ENCODE measurements at regions not wholly inside any gene's neighbourhood (a gene's known extent, or its start where the extent isn't known, plus 50 kb on each side); places are given as distances from the start of the nearest gene placed in this dataset.

DNA sequence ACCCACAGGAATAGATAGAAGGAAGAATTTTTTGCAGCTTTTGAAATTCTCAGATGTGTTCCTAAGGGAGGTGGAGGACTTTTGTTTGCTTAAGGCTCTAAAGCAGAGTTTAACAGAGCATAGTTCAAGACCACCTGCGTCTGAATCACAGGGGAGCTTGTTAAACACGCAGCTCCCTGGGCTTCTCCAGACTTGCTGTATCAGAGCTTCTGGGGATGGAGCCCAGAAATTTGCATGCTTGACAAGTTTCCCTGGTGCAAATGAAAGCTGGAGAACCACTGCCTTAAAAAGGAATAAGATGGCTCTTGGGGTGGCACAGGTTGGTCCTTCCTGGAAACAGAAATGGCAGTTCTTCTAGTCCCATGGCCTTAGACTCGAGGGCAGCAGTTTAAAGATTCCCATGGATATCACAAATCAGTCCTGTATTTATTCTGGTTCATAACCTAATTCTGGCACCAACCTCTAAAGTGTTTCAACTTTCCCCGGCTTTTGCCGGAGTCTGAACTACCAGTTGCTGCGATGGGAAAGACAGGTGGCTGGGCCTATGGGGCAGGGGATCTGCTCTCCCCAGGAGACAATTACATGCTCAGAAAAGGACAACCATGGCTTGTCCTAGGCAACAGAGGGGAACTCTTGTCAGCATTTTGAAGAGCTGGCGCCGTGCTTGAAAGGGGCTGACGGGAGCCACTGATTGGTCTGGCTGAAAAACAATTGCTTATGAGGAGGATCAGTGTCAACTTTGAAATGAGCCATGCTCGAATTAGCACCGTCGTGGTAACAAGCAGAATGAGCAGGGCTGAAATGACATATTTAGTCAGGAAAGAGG, 599.6 kb downstream of the CCDC171 start:
- no peak for TF ChIP-seq POLR2A (IDR thresholded peaks at IDR 0.05)
- TF ChIP-seq, protein P1, sequence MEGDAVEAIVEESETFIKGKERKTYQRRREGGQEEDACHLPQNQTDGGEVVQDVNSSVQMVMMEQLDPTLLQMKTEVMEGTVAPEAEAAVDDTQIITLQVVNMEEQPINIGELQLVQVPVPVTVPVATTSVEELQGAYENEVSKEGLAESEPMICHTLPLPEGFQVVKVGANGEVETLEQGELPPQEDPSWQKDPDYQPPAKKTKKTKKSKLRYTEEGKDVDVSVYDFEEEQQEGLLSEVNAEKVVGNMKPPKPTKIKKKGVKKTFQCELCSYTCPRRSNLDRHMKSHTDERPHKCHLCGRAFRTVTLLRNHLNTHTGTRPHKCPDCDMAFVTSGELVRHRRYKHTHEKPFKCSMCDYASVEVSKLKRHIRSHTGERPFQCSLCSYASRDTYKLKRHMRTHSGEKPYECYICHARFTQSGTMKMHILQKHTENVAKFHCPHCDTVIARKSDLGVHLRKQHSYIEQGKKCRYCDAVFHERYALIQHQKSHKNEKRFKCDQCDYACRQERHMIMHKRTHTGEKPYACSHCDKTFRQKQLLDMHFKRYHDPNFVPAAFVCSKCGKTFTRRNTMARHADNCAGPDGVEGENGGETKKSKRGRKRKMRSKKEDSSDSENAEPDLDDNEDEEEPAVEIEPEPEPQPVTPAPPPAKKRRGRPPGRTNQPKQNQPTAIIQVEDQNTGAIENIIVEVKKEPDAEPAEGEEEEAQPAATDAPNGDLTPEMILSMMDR (IDR thresholded peaks at IDR 0.05): no peak

All from adrenal gland (tissue), 5 donors.